ENCODE measurements at regions not wholly inside any gene's neighbourhood (a gene's known extent, or its start where the extent isn't known, plus 50 kb on each side); places are given as distances from the start of the nearest gene placed in this dataset.

DNA sequence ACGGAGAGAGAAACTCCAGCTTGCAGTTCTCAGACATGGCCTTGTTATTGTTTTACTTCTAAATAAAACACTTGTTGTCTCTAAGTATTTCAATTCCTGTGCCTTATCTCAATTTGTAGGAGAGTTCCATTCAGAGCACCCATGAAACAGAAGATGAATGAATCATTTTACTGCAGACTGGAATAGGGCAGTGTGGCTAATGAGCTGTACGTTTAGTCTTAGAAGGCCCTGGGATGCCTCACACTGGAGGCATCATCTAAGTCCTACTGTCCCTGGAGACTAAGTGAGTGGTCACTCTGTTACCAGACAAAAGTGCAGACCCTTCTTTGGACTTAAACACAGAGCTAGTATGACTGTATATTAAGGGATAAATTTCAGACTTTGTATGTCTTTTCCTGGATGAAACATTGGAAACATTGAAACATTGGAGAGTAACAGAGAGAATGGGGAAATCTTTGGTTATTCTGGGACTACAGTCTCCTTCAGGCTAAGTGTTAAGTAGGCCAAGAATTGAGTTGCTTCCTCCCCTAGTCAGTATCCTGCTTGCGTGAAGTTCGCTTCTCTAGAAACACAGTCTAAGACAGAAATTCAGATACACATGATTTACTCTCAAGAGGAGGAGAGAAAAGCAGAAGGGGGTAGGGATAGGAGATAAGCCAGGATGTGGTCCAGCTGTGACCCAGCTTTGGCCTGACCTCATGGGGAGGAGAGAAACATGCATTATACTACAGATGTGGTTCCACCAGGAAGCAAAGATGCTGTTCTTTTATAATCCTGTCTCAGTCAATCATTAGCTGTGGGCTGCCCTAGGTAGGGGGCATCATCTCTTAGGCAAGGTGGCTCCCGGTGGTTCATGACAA lies 167.4 kb upstream of the BMP2 start:
- TF ChIP-seq CTCF (IDR thresholded peaks at IDR 0.05) (no peak), POLR2AphosphoS5 (IDR thresholded peaks at IDR 0.05) (no peak), POLR2A (IDR thresholded peaks at IDR 0.05) (no peak)
- no peak overlapping the region for H3K27ac ChIP-seq
- no peak for DNase-seq (ENCODE audit: low spot score in 2 of 2)
- no peak overlapping the region for H3K4me3 ChIP-seq
- no peaks in the 10 kb centered on the region for H3K4me1 ChIP-seq
- H3K36me3 ChIP-seq, result no peaks in the 10 kb centered on the region
- intact Hi-C loops (cut with DNase I; ENCODE audit: low total_unique reads), result no loop called here
- no peaks in the 10 kb centered on the region for H3K9me3 ChIP-seq
- peaks cover 0 to 6% of the 10 kb centered on the region in 2 donors for H3K27me3 ChIP-seq

GRCh38 chr20:6595704-6596103 lies 171.8 kb upstream of the BMP2 start:
- DNase-seq (ENCODE audit: low spot score in 2 of 2), result no peak
- Histone ChIP-seq H3K9me3 (no peaks in the 10 kb centered on the region), H3K4me1 (no peaks in the 10 kb centered on the region), H3K27me3 (no peaks in the 10 kb centered on the region), H3K27ac (no peak overlapping the region), H3K36me3 (no peaks in the 10 kb centered on the region), H3K4me3 (no peak overlapping the region)
- TF ChIP-seq CTCF (IDR thresholded peaks at IDR 0.05) (no peak), POLR2AphosphoS5 (IDR thresholded peaks at IDR 0.05) (no peak), POLR2A (IDR thresholded peaks at IDR 0.05) (no peak)
- intact Hi-C loops (cut with DNase I; ENCODE audit: low total_unique reads), result no loop called here

- no peak for DNase-seq (ENCODE audit: low spot score in 2 of 2)
- no peaks in the 10 kb centered on the region for H3K27me3 ChIP-seq
Observed at GRCh38 chr20:6590891-6591637, 176.4 kb upstream of the BMP2 start.

DNA sequence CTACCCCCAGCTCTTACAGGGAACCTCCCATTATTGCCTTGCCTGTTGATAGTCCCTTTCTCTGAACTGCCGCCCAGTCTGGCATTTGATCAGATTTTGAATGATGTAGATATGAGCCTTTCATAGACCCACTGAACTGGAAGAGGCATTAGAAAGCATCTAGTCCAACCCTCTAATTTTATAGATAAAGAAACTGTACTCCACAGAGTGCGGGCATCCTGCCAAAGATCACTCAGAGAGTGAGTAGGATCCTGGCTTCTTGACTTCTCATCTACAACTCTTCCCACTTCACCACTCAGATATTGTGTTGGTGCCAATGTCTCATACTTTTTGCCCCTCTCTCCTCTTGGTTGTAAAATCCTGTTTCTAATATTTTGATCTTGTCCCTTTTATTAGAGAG lies 179.2 kb upstream of the BMP2 start:
- no peak for DNase-seq (ENCODE audit: low spot score in 2 of 2)
- TF ChIP-seq POLR2A (IDR thresholded peaks at IDR 0.05) (no peak), CTCF (IDR thresholded peaks at IDR 0.05) (no peak), POLR2AphosphoS5 (IDR thresholded peaks at IDR 0.05) (no peak)
- Histone ChIP-seq H3K27ac (no peak overlapping the region), H3K4me1 (no peaks in the 10 kb centered on the region), H3K9me3 (no peaks in the 10 kb centered on the region), H3K36me3 (no peaks in the 10 kb centered on the region), H3K4me3 (no peak overlapping the region), H3K27me3 (no peaks in the 10 kb centered on the region)
- intact Hi-C loops (cut with DNase I; ENCODE audit: low total_unique reads), result no loop called here

More at GRCh38 chr20:6590891-6591637, 176.4 kb upstream of the BMP2 start:
- no peak overlapping the region for H3K27ac ChIP-seq
- no peak overlapping the region for H3K4me3 ChIP-seq
- H3K9me3 ChIP-seq, result no peaks in the 10 kb centered on the region
- H3K4me1 ChIP-seq, result no peaks in the 10 kb centered on the region
- intact Hi-C loops (cut with DNase I; ENCODE audit: low total_unique reads), result no loop called here
- no peaks in the 10 kb centered on the region for H3K36me3 ChIP-seq
- no peak for TF ChIP-seq POLR2A (IDR thresholded peaks at IDR 0.05)
- no peak for TF ChIP-seq CTCF (IDR thresholded peaks at IDR 0.05)
- no peak for TF ChIP-seq POLR2AphosphoS5 (IDR thresholded peaks at IDR 0.05)

All from breast epithelium (tissue), 4 donors.